Activated CD4-positive, alpha-beta T cell treated with anti-CD3 and anti-CD28 coated beads, Interleukin-10, Interleukin-2, amounts not matched to agents 100 ng/mL and 50 ng/mL, durations not matched to agents 16 hours and 8 hours (primary cell): ENCODE measurements at regions not wholly inside any gene's neighbourhood (a gene's known extent, or its start where the extent isn't known, plus 50 kb on each side); places are given as distances from the start of the nearest gene placed in this dataset.

Experiments used
- DNase-seq: peaks from one replicate; pipeline ENCODE4 v3.0.0-alpha.2; 2020

- DNase-seq: no peak
Measured at GRCh38 chr10:28812384-28813372, 135.4 kb downstream of the BAMBI start.

- no peak for DNase-seq
Measured at GRCh38 chr10:28815681-28816080, 138.4 kb downstream of the BAMBI start.

- DNase-seq: no peak
Measured at GRCh38 chr10:28822719-28823464, 145.6 kb downstream of the BAMBI start.

DNA sequence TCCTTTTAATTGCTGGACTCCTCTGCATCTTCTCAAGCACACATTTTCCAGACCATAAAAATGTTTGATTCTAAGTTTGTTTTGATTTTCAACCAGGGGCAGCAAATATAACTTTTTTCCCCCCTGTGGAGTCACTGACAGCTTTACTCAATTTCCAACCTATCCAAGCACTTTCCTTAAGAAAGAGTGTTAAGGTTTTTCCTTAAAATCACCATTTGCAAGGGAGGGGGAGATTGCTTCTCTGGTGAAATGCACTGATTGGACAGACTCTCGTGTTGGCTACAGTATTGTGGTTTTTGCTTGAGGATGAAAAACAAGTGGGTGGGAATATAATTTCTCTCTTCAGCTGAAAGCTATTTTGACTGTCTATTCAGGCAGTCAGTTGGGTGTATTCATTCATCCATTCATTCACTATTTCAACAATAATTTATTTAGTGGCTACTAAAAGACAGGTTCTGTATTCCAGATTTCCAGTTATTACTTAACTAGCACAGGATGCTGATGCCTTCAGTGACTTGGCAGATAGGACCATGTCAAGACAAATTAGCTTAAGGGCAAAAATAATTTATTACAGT lies 146.3 kb downstream of the BAMBI start:
- DNase-seq: no peak

GRCh38 chr10:28833313-28833712 lies 156.0 kb downstream of the BAMBI start:
- no peak for DNase-seq

GRCh38 chr10:28836435-28836743 lies 159.1 kb downstream of the BAMBI start:
- DNase-seq: no peak

DNA sequence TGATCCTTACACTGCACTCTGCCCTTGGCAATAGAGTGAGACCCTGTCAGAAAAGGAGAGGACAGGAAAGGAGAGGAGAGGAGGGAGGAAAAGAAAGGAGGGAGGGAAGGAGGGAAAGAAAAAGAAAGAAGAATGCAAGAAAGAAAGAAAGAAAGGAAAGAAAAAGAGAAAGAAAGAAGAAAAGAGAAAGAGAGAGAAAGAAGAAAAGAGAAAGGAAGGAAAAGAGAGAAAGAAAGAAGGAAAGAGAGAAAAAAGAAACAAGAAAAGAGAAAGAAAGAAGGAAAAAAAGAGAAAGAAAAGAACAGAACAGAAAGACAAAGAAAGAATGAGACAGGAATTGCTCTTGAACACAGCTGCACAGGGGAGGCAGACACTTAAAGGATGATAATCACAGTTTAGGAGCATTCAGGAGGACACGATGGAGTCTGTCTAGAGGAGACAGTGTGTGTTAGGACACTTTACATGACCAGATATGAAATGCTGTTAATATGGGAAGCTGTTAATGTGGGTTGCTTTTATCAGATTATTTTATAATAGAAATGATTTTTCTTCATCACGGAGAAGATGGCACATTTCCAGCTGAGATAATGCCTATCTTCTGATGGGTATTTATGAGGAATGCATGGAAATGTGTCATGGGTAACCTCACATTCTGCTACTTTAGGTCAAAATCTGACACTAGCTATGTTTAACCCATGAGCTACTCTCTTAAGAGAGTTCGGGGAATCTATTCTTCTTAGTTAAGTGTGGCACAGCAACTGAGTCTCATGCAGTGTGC lies 160.5 kb downstream of the BAMBI start:
- DNase-seq: no peak

- DNase-seq: no peak
Measured at GRCh38 chr10:28838908-28839307, 161.6 kb downstream of the BAMBI start.

- DNase-seq: no peak
Measured at GRCh38 chr10:28839600-28840007, 162.3 kb downstream of the BAMBI start.

DNA sequence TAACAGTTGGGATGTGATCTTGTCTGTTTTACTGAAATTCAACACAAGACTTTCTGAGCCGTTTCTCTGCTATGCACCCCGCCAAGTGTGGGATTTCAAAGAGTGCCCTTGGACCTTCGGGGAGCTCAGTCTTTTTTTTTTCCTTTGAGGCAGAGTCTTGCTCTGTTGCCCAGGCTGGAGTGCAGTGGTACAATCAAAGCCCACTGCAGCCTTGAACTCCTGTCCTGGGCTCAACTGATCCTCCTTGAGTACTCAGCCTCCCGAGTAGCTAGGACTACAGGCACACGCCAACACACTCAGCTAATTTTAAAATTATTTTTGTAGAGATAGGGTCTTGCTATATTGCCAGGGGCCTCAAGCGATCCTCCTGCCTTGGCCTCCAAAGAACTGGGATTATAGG lies 162.9 kb downstream of the BAMBI start:
- no peak for DNase-seq

DNA sequence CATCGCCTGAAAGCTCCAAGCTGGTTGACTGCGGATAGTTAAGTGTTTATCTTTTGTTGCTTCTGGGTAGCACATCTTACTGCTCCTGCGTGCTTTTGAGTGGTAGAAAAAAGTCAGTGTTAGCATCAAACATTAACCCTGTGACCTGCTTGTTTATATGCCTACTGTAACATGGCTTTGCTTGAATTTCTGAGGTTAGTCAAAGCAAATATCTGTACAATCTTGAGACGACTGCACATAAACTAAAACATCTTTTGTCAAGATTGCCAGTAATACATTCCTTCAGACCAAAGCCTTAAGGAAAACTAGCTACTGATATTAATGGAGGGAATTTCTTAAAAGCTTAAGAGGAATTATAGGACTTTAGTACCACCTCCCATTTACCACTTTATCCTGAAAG lies 163.7 kb downstream of the BAMBI start:
- no peak for DNase-seq

DNA sequence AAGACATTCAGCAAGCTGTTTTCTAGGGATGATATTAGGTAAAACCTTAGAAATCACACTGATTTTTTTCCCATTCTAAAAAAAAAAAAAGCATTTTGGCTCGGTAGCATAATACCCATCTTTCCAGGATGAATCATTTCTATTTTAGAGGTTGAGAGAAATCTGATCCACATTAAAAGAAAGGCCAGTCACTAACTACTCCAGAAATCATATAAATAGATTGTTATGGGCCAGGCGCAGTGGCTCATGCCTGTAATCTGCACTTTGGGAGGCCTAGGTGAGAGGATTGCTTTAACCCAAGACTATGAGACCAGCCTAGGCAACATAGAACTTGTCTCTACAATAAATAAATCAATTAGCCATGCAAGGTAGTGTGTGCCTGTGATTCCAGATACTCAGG lies 164.3 kb downstream of the BAMBI start:
- DNase-seq: no peak

DNA sequence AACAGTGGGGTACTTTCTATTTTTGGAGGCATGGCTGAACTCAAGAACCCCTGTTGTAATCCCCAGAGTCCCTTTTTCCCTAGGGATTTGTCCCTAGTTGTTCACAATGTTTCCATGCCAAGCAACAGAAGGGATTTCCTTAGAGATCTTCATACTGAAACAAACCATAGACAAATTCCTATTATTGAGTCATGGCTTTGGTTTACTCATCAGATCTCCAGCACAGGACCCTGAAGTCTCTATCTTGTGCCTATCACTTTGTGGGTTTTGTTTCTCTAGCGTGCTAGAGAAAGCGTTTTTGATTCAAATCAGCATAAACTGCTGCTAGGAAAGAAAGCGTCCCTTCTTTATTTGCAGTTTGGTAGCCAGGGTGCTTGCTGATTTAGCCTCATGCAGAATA lies 165.0 kb downstream of the BAMBI start:
- no peak for DNase-seq

- no peak for DNase-seq
Measured at GRCh38 chr10:28845009-28845682, 167.8 kb downstream of the BAMBI start.

- no peak for DNase-seq
Measured at GRCh38 chr10:28849309-28849708, 172.0 kb downstream of the BAMBI start.

DNA sequence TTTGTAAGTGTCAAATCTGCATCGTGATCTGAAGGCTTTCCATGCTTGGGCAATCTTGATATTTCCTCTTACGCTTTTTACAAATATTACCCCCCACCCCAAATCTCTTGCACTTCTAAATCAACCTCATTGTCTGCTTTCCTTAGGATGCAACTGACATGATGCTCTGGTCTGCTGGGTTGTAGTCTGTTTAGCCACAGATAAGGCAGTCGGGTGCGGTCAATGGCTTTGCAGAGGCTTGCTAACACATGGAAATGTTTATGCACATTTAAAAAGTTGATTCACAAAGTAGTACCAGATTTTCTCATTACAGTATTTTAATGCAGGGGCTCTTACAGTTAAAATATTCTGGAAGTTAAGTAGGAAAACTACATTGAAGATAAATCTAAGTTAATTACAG lies 172.5 kb downstream of the BAMBI start:
- no peak for DNase-seq

- no peak for DNase-seq
Measured at GRCh38 chr10:28850784-28851183, 173.5 kb downstream of the BAMBI start.

- no peak for DNase-seq
Measured at GRCh38 chr10:28853195-28853594, 175.9 kb downstream of the BAMBI start.

DNA sequence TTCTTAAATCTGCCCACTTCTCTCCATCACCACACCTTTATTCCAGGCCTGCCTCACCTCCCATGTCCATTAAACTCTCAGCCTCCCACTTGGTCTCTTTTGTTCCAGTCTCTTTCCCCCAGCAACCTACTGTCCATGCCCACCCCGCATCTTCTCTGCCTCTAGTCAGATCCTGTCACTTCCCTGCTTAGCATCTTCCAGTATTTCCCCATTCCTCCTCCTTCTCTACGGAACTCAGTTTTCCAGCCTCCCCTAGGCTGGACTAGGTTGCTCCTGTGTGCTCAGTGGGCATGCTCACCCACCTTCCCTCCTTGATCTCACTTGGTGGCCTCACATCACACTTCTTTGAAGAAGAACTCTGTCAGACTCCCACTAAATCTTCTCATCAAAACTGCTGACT lies 179.8 kb downstream of the BAMBI start:
- DNase-seq: no peak

GRCh38 chr10:28858646-28859045 lies 181.3 kb downstream of the BAMBI start:
- no peak for DNase-seq

GRCh38 chr10:28859791-28860190 lies 182.5 kb downstream of the BAMBI start:
- no peak for DNase-seq

- DNase-seq: no peak
Measured at GRCh38 chr10:28862219-28862618, 184.9 kb downstream of the BAMBI start.
